ENCODE measurements at regions not wholly inside any gene's neighbourhood (a gene's known extent, or its start where the extent isn't known, plus 50 kb on each side); places are given as distances from the start of the nearest gene placed in this dataset.

DNA sequence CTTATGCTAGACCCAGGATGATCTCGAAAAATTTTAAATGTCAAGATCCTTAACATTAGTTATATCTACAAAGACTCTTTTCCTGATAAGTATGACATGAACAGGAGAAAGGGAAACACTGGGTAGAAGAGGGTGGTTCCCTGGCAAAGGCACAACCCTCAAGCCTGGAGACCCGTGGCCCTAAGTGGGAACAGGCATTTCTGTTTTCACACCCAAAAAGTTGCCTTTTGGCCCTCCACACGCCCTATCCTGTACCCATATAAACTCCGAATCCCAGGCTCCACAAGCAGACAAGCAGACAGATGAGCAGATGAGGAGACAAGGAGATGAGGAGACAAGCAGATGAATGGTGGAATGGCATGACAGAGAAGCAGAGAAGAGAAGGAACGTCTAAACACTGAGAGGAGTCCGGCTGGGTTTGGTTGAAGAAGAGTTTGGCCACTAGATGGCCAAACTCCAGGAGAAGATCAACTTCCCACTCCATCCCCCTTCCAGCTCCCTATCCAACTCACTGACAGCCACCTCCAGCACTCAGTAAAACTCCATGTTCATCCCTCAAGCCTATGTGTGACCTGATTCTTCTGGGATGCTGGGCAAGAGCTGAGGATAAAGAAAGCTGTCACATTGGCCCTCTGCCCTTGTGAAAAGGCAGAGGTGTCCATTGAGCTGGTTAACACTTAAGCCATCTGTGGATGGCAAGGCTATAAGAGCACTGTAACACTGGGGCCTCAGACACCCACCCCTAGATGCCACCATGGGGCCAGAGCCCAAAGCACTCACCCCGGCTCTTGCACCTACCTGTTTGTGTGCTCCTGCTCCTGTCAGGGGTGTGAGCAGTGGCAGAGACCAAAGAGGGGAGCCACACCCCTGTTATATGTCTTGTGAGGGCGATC, 139.6 kb upstream of the FAM20A start:
- peak; percentile 29 for DNase-seq

DNA sequence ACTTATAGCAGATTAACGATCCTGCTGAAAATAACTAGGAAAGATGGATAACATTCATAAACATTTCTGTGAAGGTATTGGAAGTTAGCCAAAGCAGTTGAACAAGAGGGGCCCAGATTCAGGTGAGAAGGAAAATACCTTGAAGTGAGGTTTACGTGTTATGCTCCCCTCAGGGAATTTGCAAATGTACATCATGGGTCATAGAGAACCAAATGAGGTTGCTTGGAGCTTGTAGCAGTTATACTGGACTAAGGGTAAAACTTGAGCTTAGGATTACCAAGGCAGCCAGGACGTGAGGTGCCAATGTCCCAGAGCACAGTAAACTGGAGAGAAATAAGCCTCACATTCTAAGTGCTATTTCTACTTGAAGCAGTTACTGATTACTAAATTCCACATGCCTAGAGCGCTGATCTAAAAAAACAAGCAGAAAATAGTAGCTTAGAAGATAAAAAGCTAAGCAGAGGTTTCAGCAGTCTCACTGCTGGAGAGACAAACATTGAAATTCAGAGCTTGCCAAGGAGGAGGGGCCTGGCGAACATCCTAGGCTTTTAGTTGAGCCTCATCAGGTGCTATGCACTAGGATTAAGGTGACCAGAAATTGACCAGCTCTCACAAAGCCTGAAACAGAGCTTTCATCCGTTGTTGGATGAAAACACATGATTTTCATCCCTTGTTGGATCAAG, 136.7 kb upstream of the FAM20A start:
- no peak for DNase-seq

DNA sequence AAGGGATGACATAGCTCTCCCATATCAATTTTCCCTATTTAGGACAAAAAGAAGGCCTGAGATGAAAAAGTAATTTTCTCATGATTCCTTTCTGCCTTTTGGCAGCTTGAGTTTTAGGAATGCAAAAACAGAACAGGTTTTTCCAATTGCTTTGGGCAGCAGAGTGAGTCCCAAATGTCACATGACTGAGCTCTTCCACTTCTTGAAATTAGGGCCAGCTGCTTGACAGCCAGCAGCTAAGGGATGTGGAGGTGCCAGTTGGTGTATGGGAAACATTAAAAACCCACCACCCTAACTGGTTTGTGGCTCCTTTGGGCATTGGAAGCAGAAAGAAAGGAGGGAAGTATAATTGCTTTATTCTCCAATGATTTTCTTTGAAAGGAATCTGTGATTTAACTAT, 133.8 kb upstream of the FAM20A start:
- no peak for DNase-seq

DNA sequence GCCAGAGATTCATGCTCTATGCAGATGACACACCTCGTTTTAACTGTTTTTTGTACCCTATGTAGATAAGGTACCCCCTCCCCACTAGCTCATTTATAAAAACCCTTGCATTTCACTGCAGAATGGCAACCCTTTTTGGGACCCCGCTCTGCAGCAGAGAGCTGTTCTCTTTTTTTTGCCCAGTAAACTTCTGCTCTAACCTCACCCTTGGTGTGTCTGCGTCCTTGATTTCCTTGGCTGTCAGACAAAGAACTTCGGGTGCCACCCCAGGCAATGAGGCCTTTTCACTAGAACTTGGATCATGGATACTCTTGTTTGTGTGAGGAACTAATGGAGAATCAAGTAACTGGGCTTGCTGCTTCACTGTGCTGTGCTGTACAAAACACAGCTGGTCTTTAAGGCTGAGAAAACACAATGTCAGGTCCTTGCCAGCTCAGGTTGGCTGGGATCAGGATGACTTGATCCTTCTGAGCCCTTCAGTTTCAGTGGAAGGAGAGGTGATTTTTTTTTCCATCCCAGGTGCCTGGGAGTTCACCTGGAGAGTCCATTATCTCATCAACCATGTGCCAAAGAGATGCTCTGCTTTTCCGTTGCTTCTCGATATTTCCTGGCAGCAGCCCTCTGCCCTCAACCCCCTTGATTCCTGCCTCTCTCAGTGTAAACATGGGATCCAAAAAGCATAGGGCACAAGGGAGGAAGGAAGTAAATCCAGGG, 133.2 kb upstream of the FAM20A start:
- no peak for DNase-seq

DNA sequence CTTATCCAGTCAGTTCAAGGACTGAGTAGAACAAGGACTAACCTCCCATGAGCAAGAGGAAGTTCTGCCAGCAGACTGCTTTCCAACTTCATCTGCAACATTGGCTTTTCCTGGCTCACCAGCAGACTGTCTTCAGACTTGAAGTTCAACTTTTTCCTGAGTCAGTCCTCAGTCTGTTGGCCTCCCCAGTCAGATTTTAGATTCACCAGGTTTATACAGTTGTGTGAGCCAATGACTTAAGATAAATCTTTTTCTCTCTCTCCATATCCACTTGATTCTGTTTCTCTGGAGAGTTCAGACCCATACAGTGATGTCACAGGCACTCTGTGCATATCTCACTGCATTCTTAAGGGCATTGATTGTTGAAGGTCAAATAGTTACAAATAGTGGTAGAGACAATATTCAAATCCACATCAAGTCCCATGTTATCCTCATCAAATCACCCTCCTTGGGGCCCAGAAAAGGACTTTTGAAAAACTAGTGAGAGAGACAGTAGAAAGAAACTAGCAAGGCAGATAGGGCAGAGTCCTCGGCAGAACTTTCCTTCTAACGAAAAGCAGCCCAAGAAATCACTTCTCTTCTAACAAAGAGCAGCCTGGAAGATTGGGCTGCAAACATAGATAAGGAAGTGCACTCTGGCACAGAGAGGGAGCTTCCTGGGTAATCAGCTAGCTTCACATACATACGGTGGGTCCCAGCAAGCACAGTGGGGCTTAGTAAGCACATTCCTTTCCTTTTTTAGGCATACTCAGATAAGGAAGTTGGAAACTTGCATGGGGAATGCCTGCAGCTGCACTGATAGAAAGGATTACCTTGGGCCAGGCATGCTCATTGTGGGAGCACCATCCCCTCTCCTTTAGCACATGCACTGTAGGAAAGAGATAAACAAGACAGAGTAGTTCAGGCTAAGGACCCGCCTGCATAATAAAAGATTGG, 132.3 kb upstream of the FAM20A start:
- DNase-seq: no peak

DNA sequence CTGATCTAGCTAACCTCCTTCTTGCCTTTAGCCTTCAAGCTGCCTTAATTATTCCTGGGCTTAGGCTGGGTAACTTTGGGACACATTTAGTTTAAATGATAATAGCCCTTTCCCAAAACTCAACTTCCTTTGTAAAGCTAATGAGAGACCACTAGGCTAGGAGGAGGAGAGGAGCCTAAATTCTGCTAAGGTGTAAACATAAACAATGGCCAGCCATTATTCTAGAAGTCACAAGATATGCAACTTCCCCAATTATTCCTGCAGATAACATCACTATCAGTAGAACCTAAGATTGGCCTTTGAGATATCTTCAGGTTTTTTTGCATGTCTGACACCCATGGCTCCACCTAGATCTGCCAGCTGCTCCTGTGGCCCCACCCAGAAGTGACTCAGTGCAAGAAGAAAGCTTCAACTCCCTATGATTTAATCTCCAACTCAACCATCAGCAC, 131.2 kb upstream of the FAM20A start:
- DNase-seq: peak; percentile 54

DNA sequence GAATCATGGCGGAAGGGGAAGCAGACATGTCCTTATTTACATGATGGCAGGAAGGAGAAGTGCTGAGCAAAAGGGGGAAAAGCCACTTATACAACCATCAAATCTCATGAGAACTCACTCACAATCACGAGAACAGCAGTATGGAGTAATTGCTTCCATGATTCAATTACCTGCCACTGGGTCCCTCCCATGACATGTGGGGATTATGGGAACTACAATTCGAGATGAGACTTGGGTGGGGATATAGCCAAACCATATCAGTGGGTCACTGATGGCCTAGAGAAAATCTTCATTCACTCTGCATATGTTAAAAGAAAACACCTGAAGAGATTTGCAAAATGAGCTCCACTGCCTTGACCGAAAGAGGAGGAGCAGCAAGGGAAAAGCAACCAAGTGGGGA, 130.3 kb upstream of the FAM20A start:
- peak; percentile 39 for DNase-seq

DNA sequence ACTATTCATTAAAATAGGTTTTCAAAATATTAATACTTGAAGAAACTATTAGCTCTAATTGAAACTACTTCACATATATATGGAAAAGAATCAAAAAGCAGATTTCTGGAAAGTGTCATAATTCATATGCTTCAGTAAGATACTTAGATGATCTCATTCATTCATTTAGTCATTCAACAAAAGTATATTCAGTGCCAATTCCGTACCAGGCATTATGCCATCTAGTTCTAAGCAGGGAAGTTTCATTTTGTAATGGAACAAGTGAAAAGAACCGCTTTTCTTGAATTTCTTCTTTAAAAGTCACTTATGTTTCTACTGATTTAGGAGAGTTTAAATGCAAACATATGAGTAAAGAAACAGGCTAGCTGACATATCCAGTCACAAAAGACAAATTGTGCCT, 118.3 kb upstream of the FAM20A start:
- no peak for DNase-seq

DNA sequence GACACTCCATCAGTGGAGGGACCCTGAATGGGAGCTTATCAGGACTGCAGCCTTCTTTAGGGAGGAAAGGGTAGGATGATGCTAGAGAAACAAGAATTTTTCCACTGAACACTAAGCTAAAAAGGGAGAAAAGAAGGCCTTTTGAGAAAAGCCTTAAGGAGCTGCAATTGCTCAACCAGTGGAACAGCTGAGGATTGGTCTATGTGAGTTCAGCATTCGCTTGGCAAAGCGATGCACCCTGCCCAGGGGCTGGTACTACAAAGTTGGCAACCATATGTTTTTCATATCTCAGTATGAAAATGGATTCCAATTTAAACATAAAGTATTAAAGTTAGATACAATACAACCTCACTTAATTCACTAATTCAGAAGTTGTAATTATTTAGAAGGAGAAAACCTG, 117.8 kb upstream of the FAM20A start:
- no peak for DNase-seq

DNA sequence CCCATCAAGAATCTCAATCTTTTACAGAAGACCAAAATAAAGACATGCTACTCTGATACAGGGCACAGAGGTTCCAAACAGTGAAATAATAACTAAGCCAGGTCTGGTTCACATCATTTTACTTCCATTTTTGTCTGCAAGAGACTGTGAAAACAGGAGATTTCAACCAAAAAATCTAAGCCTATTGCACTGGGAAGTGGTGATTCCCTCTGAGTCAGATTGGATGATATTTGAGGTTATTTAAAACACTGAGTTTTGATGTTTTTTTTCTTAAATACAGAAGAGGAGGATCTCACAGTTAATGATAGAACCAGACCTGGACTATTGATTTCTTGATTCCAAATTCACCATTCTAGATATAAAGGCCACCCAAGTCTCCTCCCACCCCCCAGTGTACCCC, 117.3 kb upstream of the FAM20A start:
- no peak for DNase-seq

DNA sequence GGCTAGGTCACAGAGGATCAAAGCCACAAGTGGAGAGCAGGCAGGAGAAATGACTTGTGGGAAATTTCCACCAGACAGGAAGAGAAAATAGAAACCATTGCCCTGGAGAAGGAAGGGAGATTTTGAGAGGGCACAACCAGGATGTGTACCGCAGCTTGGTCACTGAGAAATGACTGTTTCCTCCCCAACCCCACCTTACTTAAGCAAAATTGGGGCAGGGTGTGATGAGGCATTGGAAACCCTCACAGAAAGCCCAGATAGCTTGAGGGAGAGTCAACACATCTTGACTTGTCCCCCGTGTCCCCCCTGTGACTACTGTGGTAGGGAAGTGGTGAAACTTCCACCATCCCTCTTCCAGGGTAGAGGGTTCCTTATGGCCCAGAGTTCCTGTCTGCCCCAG, 113.5 kb upstream of the FAM20A start:
- DNase-seq: no peak

DNA sequence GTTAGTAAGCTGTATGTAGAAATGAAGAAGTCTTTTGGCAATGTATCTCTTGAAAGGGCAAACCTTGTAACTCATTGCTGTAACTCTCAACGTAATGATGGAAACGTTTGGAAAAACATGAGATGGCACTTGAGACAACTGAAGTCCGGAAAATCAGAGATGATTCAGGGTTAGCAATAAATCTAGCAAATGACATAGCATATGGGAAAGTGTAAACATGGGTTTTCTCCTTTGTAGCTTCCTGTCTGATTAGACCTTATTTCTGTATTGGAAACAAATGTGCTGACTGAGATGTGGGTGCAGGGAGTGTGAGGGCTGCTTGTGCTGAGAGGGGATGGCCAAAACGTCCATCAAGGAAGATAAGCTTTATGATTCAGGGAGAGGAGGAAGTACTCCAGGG, 110.7 kb upstream of the FAM20A start:
- peak; percentile 50 for DNase-seq

DNA sequence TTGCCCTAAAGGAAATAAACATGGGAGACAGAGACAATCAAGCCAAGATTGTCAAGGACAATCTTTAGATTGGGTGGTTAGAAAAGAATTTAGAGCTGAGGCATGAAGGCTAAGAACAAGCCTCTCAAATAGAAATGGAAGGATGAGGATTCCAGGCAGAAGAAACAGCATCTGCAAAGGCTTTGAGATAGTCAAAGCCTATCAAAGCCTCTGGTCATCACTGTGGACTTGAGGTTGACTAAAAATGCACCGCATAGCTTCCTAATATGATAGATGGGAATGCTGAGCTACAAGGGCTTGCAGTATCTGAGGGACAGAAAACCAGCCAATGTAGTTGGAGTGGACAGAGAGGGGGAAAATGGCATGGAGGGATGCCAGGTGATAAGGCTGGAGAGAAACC, 109.8 kb upstream of the FAM20A start:
- DNase-seq: no peak

DNA sequence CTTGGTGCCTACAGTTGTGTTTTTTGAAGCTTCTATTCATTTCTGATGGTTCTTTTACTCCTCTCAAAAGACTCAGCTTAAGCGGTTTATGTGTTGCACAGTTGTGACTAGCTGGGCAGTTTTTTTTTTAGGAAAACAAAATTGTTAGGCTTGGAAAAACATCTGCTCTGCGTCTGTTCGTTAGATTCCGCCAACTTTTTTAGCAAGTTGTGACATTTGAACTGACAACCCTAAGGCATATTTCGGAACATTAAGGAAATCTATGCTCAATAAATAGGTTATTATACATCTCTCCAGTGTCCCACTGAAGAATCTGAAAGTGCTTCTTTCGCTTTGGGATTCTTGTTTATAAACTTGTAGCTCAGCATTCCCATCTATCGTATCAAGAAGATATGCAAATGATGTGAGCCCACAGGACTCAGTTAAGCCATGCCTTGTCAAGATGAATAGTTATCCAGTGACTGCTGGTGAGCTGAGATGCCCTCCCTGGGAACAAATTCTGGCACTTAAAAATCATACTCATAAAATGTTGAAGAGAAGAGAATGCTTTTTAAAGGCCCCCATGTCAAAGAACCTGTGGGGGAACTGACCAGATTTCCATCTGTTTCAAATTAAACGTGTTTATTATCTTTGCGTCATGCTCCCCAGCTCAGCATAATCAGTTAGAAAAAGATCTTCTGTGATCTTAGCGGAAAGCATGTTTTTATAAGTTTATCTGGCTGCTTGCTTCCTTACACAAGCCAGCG, 109.0 kb upstream of the FAM20A start:
- DNase-seq: no peak

DNA sequence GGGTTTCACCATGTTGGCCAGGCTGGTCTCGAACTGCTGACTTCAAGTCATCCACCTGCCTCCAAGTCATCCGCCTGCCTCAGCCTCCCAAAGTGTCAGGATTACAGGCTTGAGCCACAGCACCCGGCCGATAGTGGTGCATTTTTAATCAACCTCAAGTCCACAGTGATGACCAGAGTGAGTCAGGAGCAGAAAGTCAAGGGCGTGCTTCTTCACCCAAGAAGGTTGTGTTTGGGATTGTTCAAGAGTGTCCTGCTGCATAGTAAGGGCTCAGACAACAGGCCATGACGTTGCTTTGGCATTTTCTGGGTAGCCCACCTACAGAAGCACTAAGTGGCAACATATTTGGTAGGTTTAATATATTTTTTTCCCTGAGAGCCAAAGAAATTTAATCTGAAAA, 108.3 kb upstream of the FAM20A start:
- DNase-seq: no peak

DNA sequence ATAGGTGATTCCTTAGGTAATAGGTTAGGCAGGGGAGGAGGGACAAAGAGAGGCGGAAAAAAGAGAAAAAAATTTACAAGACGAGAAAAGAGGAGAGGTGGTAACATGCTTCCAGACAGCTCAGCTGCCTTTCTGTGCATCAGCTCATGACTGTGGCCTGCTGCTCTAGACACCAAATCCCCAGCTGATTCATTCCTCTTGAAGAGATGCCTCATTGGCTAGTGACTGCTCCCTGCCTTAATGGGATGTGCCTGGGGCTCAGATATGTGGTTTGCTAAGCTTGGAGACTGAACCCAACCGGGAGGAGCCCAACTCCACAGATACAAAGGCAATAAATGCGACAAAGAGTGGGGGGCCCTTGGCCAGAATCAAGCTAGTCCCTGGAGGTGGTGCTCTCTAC, 105.9 kb upstream of the FAM20A start:
- no peak for DNase-seq

DNA sequence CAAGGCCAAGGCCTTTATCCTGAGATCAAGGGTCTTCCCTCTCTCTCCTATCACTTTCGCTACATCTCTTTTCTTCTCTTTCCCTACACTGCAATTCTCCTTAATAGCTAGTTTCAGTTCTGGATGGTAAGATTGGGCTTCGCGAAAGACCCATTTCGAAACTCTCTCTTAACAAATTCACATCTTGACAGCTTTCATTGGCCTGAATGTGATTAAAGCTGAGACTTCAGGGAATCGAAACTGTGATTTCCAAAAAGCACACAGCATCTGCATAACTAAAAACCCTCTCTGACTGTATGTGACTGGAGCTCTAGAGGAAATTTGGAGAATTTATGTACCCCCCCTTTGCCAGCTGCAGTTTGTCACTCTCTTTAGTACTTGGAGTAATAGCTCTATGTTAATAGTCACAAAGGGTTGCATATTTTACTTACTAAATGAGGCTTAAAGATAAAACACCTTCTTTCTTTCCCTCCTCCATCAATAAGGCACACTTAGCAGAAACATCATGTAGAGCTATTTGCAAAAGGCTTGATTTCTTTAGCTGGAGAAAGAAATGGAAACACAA, 105.3 kb upstream of the FAM20A start:
- no peak for DNase-seq

DNA sequence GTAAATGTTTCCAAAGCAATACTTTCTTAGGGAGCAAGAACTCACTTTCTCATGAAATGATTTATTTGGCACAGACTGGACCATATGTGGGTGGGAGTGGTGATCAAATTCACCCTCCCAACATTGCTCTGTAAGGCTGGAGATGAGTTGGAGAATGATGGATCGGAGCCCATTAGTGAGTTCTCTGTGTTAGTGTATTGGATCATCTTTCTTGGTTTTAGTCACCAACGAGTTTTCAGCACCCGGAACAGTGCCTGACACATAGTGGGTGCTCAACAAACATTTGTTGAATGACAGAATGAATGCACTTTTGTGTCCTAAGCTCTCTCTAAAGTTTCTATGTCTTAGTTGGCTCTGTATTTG, 104.5 kb upstream of the FAM20A start:
- no peak for DNase-seq

DNA sequence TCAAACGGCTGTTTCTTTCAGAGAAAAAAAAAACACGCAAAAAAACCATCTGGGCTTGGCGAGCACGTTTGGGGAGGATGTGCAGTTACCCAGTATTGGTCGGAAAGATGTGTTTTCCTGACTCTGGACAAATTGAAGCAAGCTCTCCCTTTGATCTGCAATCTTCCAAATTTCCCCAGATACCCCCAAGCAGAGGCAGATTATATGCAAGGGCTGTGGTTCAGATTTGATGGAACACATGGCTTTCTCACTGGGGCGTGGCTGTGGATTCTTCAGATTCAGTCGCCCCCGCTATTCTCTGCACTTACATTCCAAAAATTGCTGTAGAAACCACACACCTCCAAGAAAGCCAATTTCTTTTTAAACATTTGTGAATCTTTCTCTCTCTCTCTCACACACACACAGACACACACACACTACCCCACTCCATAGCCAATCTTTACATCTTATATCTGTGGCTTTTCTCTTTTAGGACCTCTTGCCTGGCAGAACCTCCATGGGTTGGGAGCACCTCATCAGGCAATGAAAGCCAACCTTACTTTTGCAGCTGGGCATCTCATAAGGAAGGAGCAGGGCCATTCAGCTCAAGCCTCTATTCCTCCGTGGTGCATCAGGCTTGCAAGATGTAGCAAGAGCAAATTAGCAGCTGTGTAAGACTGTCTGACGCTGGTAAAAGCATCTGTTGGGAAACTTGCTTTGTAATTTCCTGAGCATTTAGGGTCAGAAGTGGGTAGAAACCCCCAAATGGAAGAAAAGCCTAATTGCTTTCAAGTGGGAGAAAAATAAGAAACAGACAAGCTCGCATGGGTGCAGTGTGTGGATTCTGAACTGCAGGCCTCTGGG, 103.9 kb upstream of the FAM20A start:
- no peak for DNase-seq

DNA sequence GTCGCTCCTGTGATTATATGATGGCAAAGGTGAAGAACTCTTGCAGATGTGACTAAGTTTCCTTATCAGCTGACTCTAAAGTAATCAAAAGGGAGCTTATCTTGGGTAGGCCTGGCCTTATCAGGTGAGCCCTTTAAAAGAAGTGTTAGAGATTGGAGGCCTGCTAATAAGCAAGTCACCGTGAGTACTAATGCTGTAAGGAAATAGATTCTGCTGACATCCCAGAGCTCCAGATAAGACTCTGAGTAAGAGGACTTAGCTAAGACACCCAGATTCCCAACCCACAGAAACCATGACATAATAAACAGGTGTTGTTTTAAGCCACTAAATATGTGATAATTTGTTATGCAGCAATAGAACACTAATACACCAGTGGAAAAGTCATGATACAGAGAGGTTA, 99.9 kb upstream of the FAM20A start:
- DNase-seq: no peak

DNA sequence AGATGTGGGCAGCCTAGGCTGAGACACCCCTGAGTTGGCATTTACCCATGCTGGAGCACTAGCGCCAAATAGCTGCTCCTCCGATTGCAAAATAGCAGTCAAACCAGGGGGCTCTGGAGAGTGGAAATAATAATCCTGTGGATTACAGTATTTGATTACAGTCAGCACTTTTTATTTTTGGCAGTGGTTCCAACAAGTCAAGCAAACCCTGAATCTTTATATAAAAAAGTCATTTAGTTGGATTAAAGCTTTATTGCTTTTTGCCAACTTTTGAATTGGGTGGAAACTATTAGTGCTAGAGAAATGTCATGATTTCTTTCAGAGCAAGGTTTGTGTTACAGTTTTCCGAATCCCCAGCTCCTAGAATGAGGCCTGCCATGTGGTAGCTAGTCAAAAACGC, 99.3 kb upstream of the FAM20A start:
- DNase-seq: no peak
